Aorta (tissue), 5 donors: ENCODE measurements at regions not wholly inside any gene's neighbourhood (a gene's known extent, or its start where the extent isn't known, plus 50 kb on each side); places are given as distances from the start of the nearest gene placed in this dataset.
A peak's percentile ranks its signal among the peaks of the same experiment; 100 is the strongest.
"Not testable (repeated sequence)": the region's sequence is repeated elsewhere in the genome, so short reads cannot be mapped to it uniquely, and the experiment has no call there.

Experiments used
- ATAC-seq: fragments of 200-7000 bp; cut with Tn5 transposase; one replicate; pipeline ENCODE4 v1.9.1; 2022; ENCODE audit warnings: moderate library complexity; ENCODE audit not compliant: low FRiP score
- DNase-seq, 2 donors: peaks; one replicate each; pipeline ENCODE4 v3.0.0-alpha.2; 2020
- H3K27ac ChIP-seq, 2 donors: one replicate each; pipeline ENCODE4 v1.5.1; 2013; ENCODE audit warnings: low read length in 2 of 2, mild to moderate bottlenecking in 2 of 2, moderate library complexity in 2 of 2, control low read depth in 1 of 2, inconsistent platforms in 1 of 2, low read depth in 1 of 2
- H3K27me3 ChIP-seq, 2 donors: one replicate each; pipeline ENCODE4 v1.6.1; 2013; ENCODE audit warnings: control low read depth in 1 of 2, low read length in 1 of 2, mild to moderate bottlenecking in 1 of 2, moderate library complexity in 1 of 2; ENCODE audit not compliant: insufficient read depth in 2 of 2, control insufficient read depth in 1 of 2
- H3K36me3 ChIP-seq, 2 donors: one replicate each; pipeline ENCODE4 v1.6.1; 2013; ENCODE audit warnings: control low read depth in 1 of 2, low read length in 1 of 2, mild to moderate bottlenecking in 1 of 2; ENCODE audit not compliant: insufficient read depth in 2 of 2, control insufficient read depth in 1 of 2
- H3K4me1 ChIP-seq, 2 donors: one replicate each; pipeline ENCODE4 v1.6.1; 2013; ENCODE audit warnings: low read length in 2 of 2, control low read depth in 1 of 2, mild to moderate bottlenecking in 1 of 2, moderate library complexity in 1 of 2; ENCODE audit not compliant: insufficient read depth in 2 of 2, control insufficient read depth in 1 of 2
- H3K4me3 ChIP-seq, 2 donors: one replicate each; pipeline ENCODE4 v1.5.1; 2013; ENCODE audit warnings: low read length in 2 of 2, control low read depth in 1 of 2, mild to moderate bottlenecking in 1 of 2
- H3K9me3 ChIP-seq: one replicate; pipeline ENCODE4 v1.6.1; 2013; ENCODE audit warnings: mild to moderate bottlenecking, low read length; ENCODE audit not compliant: control insufficient read depth
- WGBS, 2 donors: extraction: QIAGEN DNeasy Blood & Tissue Kit; methylation state at CpG; one replicate each; pipeline ENCODE4 v1.1.7; 2013; 5-methylcytosine and 5-hydroxymethylcytosine counted together
- intact Hi-C, 2 donors: fragments of 100-400 bp; cut with DNase I; formaldehyde crosslinking; loops; one replicate each; pipeline versions ENCODE4 v1.14.2 to v1.15.0; 2022
- donor health status: healthy with polysubstance abuse.
- donor health status: Bipolar disorder and iron deficiency.
- donor health status: DM: no; HTN: no; CAD: no.
- donor health status: DM: no; HTN: no; CAD: no.
- donor health status: DM: yes; HTN: yes; CAD: no.

- DNase-seq, H3K27me3 ChIP-seq, H3K36me3 ChIP-seq, H3K4me1 ChIP-seq, H3K4me3 ChIP-seq, intact Hi-C loops, H3K27ac ChIP-seq, H3K9me3 ChIP-seq, ATAC-seq: not testable (repeated sequence)
- WGBS, 2 donors, result 89 to 91% methylated on average over 6 of the region's 6 CpGs
These were observed 127.6 kb upstream of the KCNJ18 start for GRCh38 chr17:21564757-21565156.

- intact Hi-C loops, H3K4me3 ChIP-seq, H3K4me1 ChIP-seq, H3K36me3 ChIP-seq, ATAC-seq, DNase-seq, H3K9me3 ChIP-seq, H3K27ac ChIP-seq, H3K27me3 ChIP-seq: not testable (repeated sequence)
- 76 to 77% methylated on average over 2 of the region's 2 CpGs for WGBS, 2 donors
These were observed 121.9 kb upstream of the KCNJ18 start for GRCh38 chr17:21570427-21570826.

GRCh38 chr17:21572148-21572547 is 120.2 kb upstream of the KCNJ18 start:
- H3K36me3 ChIP-seq, H3K4me3 ChIP-seq, H3K27ac ChIP-seq, intact Hi-C loops, DNase-seq, H3K27me3 ChIP-seq, H3K4me1 ChIP-seq, ATAC-seq, H3K9me3 ChIP-seq: not testable (repeated sequence)
- WGBS, 2 donors, result 43 to 48% methylated on average over 1 of the region's 1 CpG

GRCh38 chr17:21573271-21573960 is 118.9 kb upstream of the KCNJ18 start:
- H3K9me3 ChIP-seq, H3K36me3 ChIP-seq, H3K27ac ChIP-seq, H3K27me3 ChIP-seq, H3K4me1 ChIP-seq, ATAC-seq, DNase-seq, intact Hi-C loops: not testable (repeated sequence)
- 76 to 82% methylated on average over 36 of the region's 36 CpGs for WGBS, 2 donors
- peak overlapping the region in 1 of 2 donors; percentile 52 for H3K4me3 ChIP-seq

GRCh38 chr17:21573961-21574610 is 118.2 kb upstream of the KCNJ18 start:
- ATAC-seq (peak; percentile 86), DNase-seq (peak; percentile 90 to 91)
- Histone ChIP-seq H3K4me3 (peak overlapping the region in 1 of 2 donors; percentile 52), H3K4me1 (no peaks in the 10 kb centered on the region), H3K27ac (no peak overlapping the region), H3K27me3 (no peaks in the 10 kb centered on the region), H3K9me3 (no peaks in the 10 kb centered on the region), H3K36me3 (no peaks in the 10 kb centered on the region)
- intact Hi-C loops, result no loop called here
- WGBS, 2 donors, result 29 to 36% methylated on average over 36 to 38 of the region's 39 CpGs

- WGBS, 2 donors, result 60 to 63% methylated on average over 6 to 9 of the region's 16 CpGs
- ATAC-seq, H3K4me1 ChIP-seq, H3K9me3 ChIP-seq, intact Hi-C loops, H3K27me3 ChIP-seq, H3K36me3 ChIP-seq, DNase-seq, H3K27ac ChIP-seq, H3K4me3 ChIP-seq: not testable (repeated sequence)
These were observed 117.6 kb upstream of the KCNJ18 start for GRCh38 chr17:21574611-21575255.

GRCh38 chr17:21578783-21579182 is 113.5 kb upstream of the KCNJ18 start:
- intact Hi-C loops, H3K9me3 ChIP-seq: not testable (repeated sequence)

GRCh38 chr17:21592774-21593173 is 99.5 kb upstream of the KCNJ18 start:
- ATAC-seq, result no peak
- Histone ChIP-seq H3K4me3 (no peak overlapping the region), H3K9me3 (no peaks in the 10 kb centered on the region), H3K27me3 (no peaks in the 10 kb centered on the region), H3K36me3 (no peaks in the 10 kb centered on the region), H3K4me1 (no peaks in the 10 kb centered on the region), H3K27ac (no peak overlapping the region)
- WGBS, 2 donors, result 92 to 94% methylated on average over 22 to 23 of the region's 23 CpGs
- intact Hi-C loops, result no loop called here
- no peak for DNase-seq

More at GRCh38 chr17:21578783-21579182, 113.5 kb upstream of the KCNJ18 start:
- not testable (repeated sequence) for ATAC-seq, DNase-seq, H3K4me1 ChIP-seq, H3K36me3 ChIP-seq, H3K4me3 ChIP-seq, H3K27ac ChIP-seq, H3K27me3 ChIP-seq
